GM23248 (cell line): ENCODE measurements at regions not wholly inside any gene's neighbourhood (a gene's known extent, or its start where the extent isn't known, plus 50 kb on each side); places are given as distances from the start of the nearest gene placed in this dataset.

Experiments used
- EZH2 ChIP-seq: fragments of 200-600 bp; sonication (generic); IDR thresholded peaks from 2 replicates; pipeline ENCODE4 v1.6.1; 2018; ENCODE audit warnings: antibody characterized with exemption, mild to moderate bottlenecking; ENCODE audit not compliant: insufficient read depth, poor library complexity, severe bottlenecking
- EZH2phosphoT487 ChIP-seq: fragments of 200-600 bp; sonication (generic); IDR thresholded peaks from 2 replicates; pipeline ENCODE4 v1.6.1; 2018; ENCODE audit warnings: antibody characterized with exemption, moderate library complexity, mild to moderate bottlenecking, low read depth; ENCODE audit not compliant: insufficient read depth

DNA sequence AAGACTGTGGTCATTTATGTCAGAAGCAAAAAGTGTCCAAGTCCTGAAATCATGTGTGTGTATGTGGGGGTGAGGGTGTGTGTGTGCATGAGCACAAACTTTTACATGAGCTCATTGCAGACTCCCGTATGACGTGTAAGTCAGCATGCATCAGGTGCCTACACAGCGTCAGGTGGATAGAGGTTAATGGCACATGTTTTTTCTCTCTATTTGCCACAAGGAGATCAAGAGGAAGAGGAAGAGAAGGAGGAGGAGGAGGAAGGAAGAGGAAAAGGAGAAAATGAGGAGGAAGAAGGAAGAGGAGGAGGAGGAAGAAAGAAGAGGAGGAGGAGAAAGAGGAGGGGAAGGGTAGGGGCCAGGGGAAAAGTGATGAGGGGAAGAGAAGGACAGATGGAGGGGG lies 178.0 kb upstream of the DYNLRB2 start:
- no peak for TF ChIP-seq EZH2phosphoT487
- no peak for TF ChIP-seq EZH2
